ENCODE measurements at regions not wholly inside any gene's neighbourhood (a gene's known extent, or its start where the extent isn't known, plus 50 kb on each side); places are given as distances from the start of the nearest gene placed in this dataset.

DNA sequence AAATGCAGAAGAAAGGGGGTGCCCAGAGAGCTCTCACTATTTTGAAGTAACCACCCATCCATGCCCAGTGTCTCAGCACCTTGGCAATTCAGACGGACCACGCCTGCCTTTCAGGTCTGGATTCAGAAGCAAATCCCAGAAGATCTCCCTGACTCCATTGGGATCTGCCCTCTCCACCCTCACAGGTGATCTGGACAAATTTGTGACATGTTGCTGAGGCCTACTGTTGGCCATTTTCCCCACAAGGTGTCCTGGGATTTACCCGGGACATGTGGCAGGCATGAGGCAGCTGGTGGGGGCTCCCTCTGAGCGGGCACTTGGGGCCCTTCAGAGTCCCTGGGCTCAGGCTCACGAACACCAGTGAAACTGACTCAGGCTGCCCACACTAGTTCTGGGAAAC lies 51.9 kb upstream of the IYD start:
- WGBS (ENCODE audit: extremely low coverage, insufficient read length, low lambda C conversion rate): no CpG with 5 or more reads among the region's 5 CpGs
- H3K4me1 ChIP-seq (ENCODE audit: insufficient read depth, low read length): no peaks in the 10 kb centered on the region
- no peak overlapping the region; a peak in 1 of 7 replicates for H3K27ac Mint-ChIP-seq

More for the DNA sequence above, 51.9 kb upstream of the IYD start:
- no peak overlapping the region for H3K4ac ChIP-seq (ENCODE audit: low read depth, low read length)
- H2AFZ ChIP-seq (ENCODE audit: low read length): no peak overlapping the region
- H2BK12ac ChIP-seq (ENCODE audit: insufficient read length, low read depth, low read length): no peak overlapping the region
- H3K14ac ChIP-seq (ENCODE audit: insufficient read depth, low read length): no peak overlapping the region
- no peak overlapping the region for H2AK5ac ChIP-seq (ENCODE audit: insufficient read length, low read length)
- H4K20me1 ChIP-seq (ENCODE audit: control insufficient read depth, insufficient read depth, insufficient read length): no peaks in the 10 kb centered on the region
- no peak for DNase-seq
- H3K4me2 ChIP-seq (ENCODE audit: insufficient read depth, insufficient read length, low read length): no peak overlapping the region
- no peaks in the 10 kb centered on the region for H3K79me1 ChIP-seq (ENCODE audit: insufficient read depth, low read depth, low read length, poor library complexity, severe bottlenecking)
- H3K23ac ChIP-seq (ENCODE audit: insufficient read length, low read depth, low read length): no peak overlapping the region
- H2BK15ac ChIP-seq (ENCODE audit: low read depth, low read length): no peak overlapping the region
- H3K27ac ChIP-seq (ENCODE audit: insufficient read length, low read depth, low read length): no peak overlapping the region
- H3K36me3 Mint-ChIP-seq (ENCODE audit: insufficient read depth in 1 of 3, low read depth in 3 of 3): no peaks in the 10 kb centered on the region; a peak in 1 of 7 replicates
- no peak overlapping the region for H3K18ac ChIP-seq (ENCODE audit: insufficient read length, low read depth, low read length)
- H3K23me2 ChIP-seq (ENCODE audit: insufficient read length, low read depth, low read length, poor library complexity, severe bottlenecking): peaks cover 6% of the 10 kb centered on the region
- no peaks in the 10 kb centered on the region for H3K27me3 ChIP-seq (ENCODE audit: insufficient read depth, low read length)
- H3K27me3 Mint-ChIP-seq (ENCODE audit: low read depth): peaks cover 2% of the 10 kb centered on the region
- H2BK5ac ChIP-seq (ENCODE audit: insufficient read length, low read length): no peak overlapping the region
- no peaks in the 10 kb centered on the region for H3K9me3 ChIP-seq (ENCODE audit: control insufficient read depth, low read depth, low read length)
- no peak overlapping the region for H4K5ac ChIP-seq (ENCODE audit: insufficient read length, low read depth, low read length)
- H3K9me3 Mint-ChIP-seq: no peaks in the 10 kb centered on the region
- TF ChIP-seq CTCF (conservative IDR thresholded peaks at IDR 0.05): no peak
- H3K4me1 Mint-ChIP-seq: peaks cover 10 to 18% of the 10 kb centered on the region in 2 experiments
- H2BK120ac ChIP-seq (ENCODE audit: low read depth, low read length, poor library complexity, severe bottlenecking): no peak overlapping the region
- no peak overlapping the region for H3K56ac ChIP-seq (ENCODE audit: insufficient read length, low read depth, low read length)
- H2BK20ac ChIP-seq (ENCODE audit: low read depth, low read length, poor library complexity, severe bottlenecking): peak overlapping the region; percentile 64
- H3K4me3 Mint-ChIP-seq: no peak overlapping the region
- H3K9ac ChIP-seq (ENCODE audit: extremely low read depth, insufficient read length, low read length): no peak overlapping the region
- no peak overlapping the region for H4K91ac ChIP-seq (ENCODE audit: insufficient read length, low read depth, low read length)
- no peak overlapping the region for H4K8ac ChIP-seq (replicated peaks; ENCODE audit: insufficient read length, low read depth, low read length)
- H3K79me2 ChIP-seq (ENCODE audit: insufficient read depth, low read length): no peaks in the 10 kb centered on the region
- no peak overlapping the region for H3T11ph ChIP-seq (ENCODE audit: low read length)
